ENCODE measurements at regions not wholly inside any gene's neighbourhood (a gene's known extent, or its start where the extent isn't known, plus 50 kb on each side); places are given as distances from the start of the nearest gene placed in this dataset.
"Not testable (repeated sequence)": the region's sequence is repeated elsewhere in the genome, so short reads cannot be mapped to it uniquely, and the experiment has no call there.

DNA sequence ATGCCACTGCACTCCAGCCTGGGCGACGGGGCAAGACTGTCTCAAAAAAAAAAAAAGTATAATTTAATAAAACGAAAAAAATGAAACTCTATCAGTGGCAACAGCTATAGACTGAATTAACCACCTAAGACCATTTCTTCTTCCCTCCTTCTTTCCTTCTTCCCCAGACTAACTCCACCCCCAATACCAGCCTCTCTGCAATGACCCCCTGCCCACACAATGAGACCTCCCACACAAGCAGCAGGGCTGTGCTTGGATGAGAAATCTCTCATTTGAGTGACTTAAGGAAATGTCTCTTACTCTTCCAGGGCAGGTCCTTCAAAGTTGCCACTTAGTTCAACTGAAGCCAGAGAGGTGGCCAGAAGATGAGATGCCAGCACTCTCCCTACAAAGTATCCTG lies 94.5 kb upstream of the SYT6 start:
- ATAC-seq (ENCODE audit: insufficient read depth, low FRiP score) = no peak

DNA sequence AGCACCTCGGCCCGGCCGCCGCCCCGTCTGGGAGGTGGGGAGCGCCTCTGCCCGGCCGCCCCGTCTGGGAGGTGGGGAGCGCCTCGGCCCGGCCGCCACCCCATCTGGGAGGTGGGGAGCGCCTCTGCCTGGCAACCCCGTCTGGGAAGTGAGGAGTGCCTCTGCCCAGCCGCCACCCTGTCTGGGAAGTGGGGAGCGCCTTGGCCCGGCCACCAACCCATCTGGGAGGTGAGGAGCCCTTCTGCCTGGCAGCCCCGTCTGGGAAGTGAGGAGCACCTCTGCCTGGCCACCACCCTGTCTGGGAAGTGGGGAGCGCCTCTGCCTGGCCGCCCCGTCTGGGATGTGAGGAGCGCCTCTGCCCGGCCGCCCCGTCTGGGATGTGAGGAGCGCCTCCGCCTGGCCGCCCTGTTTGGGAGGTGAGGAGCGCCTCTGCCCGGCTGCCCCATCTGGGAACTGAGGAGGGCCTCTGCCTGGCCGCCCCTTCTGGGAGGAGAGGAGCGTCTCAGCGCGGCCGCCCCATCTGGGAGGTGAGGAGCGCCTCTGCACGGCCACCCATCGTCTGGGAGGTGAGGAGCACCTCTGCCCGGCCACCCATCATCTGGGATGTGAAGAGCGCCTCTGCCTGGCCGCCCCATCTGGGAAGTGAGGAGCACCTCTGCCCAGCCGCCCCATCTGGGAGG lies 89.0 kb upstream of the SYT6 start:
- H3K4me1 ChIP-seq (ENCODE audit: control insufficient read depth in 5 of 5, insufficient read depth in 5 of 5, low read length in 5 of 5); H3K27ac ChIP-seq (ENCODE audit: low read depth in 1 of 2, low read length in 1 of 2); H3K4me3 ChIP-seq; H3K9ac ChIP-seq (ENCODE audit: insufficient read depth in 1 of 2, low read length in 2 of 2); ATAC-seq (ENCODE audit: insufficient read depth, low FRiP score); H3K36me3 ChIP-seq (ENCODE audit: control insufficient read depth in 4 of 4, insufficient read depth in 4 of 4, low read length in 4 of 4); H3K27me3 ChIP-seq (ENCODE audit: control insufficient read depth in 3 of 3, insufficient read depth in 3 of 3, low read length in 2 of 3); DNase-seq; H3K9me3 ChIP-seq (ENCODE audit: control insufficient read depth in 4 of 4, insufficient read depth in 3 of 4, low read length in 3 of 4): not testable (repeated sequence)
- 94 to 95% methylated on average over 26 to 43 of the region's 43 CpGs for WGBS, 2 donors

More for the DNA sequence above, 94.5 kb upstream of the SYT6 start:
- 90 to 92% methylated on average over 3 of the region's 3 CpGs for WGBS, 2 donors
- no peaks in the 10 kb centered on the region for H3K27me3 ChIP-seq (ENCODE audit: control insufficient read depth in 3 of 3, insufficient read depth in 3 of 3, low read length in 2 of 3)
- no peak overlapping the region for H3K4me3 ChIP-seq
- no peaks in the 10 kb centered on the region for H3K36me3 ChIP-seq (ENCODE audit: control insufficient read depth in 4 of 4, insufficient read depth in 4 of 4, low read length in 4 of 4)
- H3K9ac ChIP-seq (ENCODE audit: insufficient read depth in 1 of 2, low read length in 2 of 2) = no peak overlapping the region
- TF ChIP-seq, protein P1, sequence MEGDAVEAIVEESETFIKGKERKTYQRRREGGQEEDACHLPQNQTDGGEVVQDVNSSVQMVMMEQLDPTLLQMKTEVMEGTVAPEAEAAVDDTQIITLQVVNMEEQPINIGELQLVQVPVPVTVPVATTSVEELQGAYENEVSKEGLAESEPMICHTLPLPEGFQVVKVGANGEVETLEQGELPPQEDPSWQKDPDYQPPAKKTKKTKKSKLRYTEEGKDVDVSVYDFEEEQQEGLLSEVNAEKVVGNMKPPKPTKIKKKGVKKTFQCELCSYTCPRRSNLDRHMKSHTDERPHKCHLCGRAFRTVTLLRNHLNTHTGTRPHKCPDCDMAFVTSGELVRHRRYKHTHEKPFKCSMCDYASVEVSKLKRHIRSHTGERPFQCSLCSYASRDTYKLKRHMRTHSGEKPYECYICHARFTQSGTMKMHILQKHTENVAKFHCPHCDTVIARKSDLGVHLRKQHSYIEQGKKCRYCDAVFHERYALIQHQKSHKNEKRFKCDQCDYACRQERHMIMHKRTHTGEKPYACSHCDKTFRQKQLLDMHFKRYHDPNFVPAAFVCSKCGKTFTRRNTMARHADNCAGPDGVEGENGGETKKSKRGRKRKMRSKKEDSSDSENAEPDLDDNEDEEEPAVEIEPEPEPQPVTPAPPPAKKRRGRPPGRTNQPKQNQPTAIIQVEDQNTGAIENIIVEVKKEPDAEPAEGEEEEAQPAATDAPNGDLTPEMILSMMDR (IDR thresholded peaks at IDR 0.05; ENCODE audit: control extremely low read depth, extremely low read depth) = no peak
- no peak for DNase-seq
- no peaks in the 10 kb centered on the region for H3K4me1 ChIP-seq (ENCODE audit: control insufficient read depth in 5 of 5, insufficient read depth in 5 of 5, low read length in 5 of 5)
- no peak overlapping the region for H3K27ac ChIP-seq (ENCODE audit: low read depth in 1 of 2, low read length in 1 of 2)
- peaks cover 0 to 3% (median 0%) of the 10 kb centered on the region in 4 donors for H3K9me3 ChIP-seq (ENCODE audit: control insufficient read depth in 4 of 4, insufficient read depth in 3 of 4, low read length in 3 of 4)

DNA sequence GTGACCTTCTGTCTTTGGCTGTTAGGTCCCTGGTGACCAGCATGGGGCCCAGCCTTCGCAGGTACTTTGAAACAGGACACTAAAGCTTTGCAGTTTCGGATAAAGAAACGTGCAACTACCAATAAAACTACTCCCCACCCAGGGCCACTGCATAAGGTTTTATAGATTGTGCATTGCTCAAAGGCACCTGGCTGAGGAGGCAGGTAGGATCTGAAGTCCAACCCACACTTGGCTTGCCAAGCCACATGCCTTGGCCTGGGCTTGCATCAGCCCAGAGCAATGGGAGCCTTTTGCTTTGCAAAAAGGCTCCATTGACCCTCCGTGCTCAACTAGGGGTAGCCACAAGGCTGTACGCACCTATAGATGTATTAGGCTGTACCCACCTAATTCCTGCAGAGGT lies 84.4 kb upstream of the SYT6 start:
- Histone ChIP-seq H3K36me3 (ENCODE audit: control insufficient read depth in 4 of 4, insufficient read depth in 4 of 4, low read length in 4 of 4) (no peaks in the 10 kb centered on the region), H3K27ac (ENCODE audit: low read depth in 1 of 2, low read length in 1 of 2) (no peak overlapping the region), H3K27me3 (ENCODE audit: control insufficient read depth in 3 of 3, insufficient read depth in 3 of 3, low read length in 2 of 3) (no peaks in the 10 kb centered on the region), H3K4me3 (no peak overlapping the region), H3K9ac (ENCODE audit: insufficient read depth in 1 of 2, low read length in 2 of 2) (no peak overlapping the region), H3K9me3 (ENCODE audit: control insufficient read depth in 4 of 4, insufficient read depth in 3 of 4, low read length in 3 of 4) (peaks cover 0 to 6% (median 0%) of the 10 kb centered on the region in 4 donors), H3K4me1 (ENCODE audit: control insufficient read depth in 5 of 5, insufficient read depth in 5 of 5, low read length in 5 of 5) (peaks cover 0 to 9% (median 5%) of the 10 kb centered on the region in 5 donors)
- TF ChIP-seq, protein P1 (IDR thresholded peaks at IDR 0.05; ENCODE audit: control extremely low read depth, extremely low read depth) = no peak
- no peak for DNase-seq
- no peak for ATAC-seq (ENCODE audit: insufficient read depth, low FRiP score)
- 91 to 96% methylated on average over 5 of the region's 5 CpGs for WGBS, 2 donors

DNA sequence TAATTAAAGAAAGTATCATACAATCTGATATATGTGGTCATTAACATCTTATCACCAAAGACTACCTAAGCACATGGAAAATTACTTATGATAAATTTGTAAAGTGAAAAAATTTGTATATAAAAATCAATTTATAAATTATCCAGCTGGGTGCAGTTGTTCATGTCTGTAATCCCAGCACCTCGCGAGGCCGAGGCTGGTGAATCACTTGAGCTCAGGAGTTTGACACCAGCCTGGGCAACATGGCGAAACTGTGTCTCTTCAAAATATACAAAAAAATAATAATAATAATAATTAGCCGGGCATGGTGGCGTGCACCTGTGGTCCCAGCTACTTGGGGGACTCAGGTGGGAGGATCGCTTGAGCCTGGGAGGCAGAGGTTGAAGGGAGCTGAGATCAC lies 82.8 kb upstream of the SYT6 start:
- no peak for DNase-seq
- 80 to 93% methylated on average over 7 of the region's 7 CpGs for WGBS, 2 donors

More for the DNA sequence above, 82.8 kb upstream of the SYT6 start:
- Histone ChIP-seq H3K4me1 (ENCODE audit: control insufficient read depth in 5 of 5, insufficient read depth in 5 of 5, low read length in 5 of 5) (peaks cover 0 to 9% (median 5%) of the 10 kb centered on the region in 5 donors), H3K27ac (ENCODE audit: low read depth in 1 of 2, low read length in 1 of 2) (no peak overlapping the region), H3K4me3 (no peak overlapping the region), H3K9ac (ENCODE audit: insufficient read depth in 1 of 2, low read length in 2 of 2) (no peak overlapping the region), H3K9me3 (ENCODE audit: control insufficient read depth in 4 of 4, insufficient read depth in 3 of 4, low read length in 3 of 4) (no peaks in the 10 kb centered on the region), H3K27me3 (ENCODE audit: control insufficient read depth in 3 of 3, insufficient read depth in 3 of 3, low read length in 2 of 3) (no peaks in the 10 kb centered on the region), H3K36me3 (ENCODE audit: control insufficient read depth in 4 of 4, insufficient read depth in 4 of 4, low read length in 4 of 4) (no peaks in the 10 kb centered on the region)
- TF ChIP-seq, protein P1 (IDR thresholded peaks at IDR 0.05; ENCODE audit: control extremely low read depth, extremely low read depth) = no peak
- ATAC-seq (ENCODE audit: insufficient read depth, low FRiP score) = no peak
